ENCODE measurements at regions not wholly inside any gene's neighbourhood (a gene's known extent, or its start where the extent isn't known, plus 50 kb on each side); places are given as distances from the start of the nearest gene placed in this dataset.

GRCh38 chr2:45276914-45277313 is 267.7 kb upstream of the SIX2 start:
- no peak overlapping the region for H3K4me3 ChIP-seq (replicated peaks; ENCODE audit: low read depth, low read length)
- no peak for TF ChIP-seq CTCF (IDR thresholded peaks at IDR 0.05; ENCODE audit: low read depth, low read length, missing control alignments)
- no peak for DNase-seq (ENCODE audit: extremely low read depth, low read depth)

DNA sequence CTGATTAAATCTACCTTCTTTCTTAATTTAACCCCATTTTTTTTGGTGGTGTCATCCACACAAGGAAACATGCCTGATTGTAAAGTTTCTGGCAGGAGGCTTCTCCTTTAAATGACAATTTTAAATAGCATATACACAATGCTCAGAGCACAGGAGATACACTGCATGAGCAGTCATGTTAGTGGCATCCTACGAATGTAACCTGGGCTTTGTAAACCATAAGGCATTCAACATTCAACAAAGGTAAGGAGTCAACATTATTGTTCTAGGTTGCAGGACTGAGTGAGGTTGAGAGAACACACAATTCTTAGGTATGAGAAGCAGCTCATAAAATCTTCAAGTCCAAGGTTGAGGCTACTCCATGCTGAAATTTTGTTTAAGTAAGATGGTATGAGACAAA is 266.6 kb upstream of the SIX2 start:
- no peak overlapping the region for H3K4me3 ChIP-seq (replicated peaks; ENCODE audit: low read depth, low read length)
- TF ChIP-seq CTCF (IDR thresholded peaks at IDR 0.05; ENCODE audit: low read depth, low read length, missing control alignments), result no peak
- no peak for DNase-seq (ENCODE audit: extremely low read depth, low read depth)

- no peak overlapping the region for H3K4me3 ChIP-seq (replicated peaks; ENCODE audit: low read depth, low read length)
- DNase-seq (ENCODE audit: extremely low read depth, low read depth), result no peak
- no peak for TF ChIP-seq CTCF (IDR thresholded peaks at IDR 0.05; ENCODE audit: low read depth, low read length, missing control alignments)
Observed at GRCh38 chr2:45275242-45275805, 266.1 kb upstream of the SIX2 start.

DNA sequence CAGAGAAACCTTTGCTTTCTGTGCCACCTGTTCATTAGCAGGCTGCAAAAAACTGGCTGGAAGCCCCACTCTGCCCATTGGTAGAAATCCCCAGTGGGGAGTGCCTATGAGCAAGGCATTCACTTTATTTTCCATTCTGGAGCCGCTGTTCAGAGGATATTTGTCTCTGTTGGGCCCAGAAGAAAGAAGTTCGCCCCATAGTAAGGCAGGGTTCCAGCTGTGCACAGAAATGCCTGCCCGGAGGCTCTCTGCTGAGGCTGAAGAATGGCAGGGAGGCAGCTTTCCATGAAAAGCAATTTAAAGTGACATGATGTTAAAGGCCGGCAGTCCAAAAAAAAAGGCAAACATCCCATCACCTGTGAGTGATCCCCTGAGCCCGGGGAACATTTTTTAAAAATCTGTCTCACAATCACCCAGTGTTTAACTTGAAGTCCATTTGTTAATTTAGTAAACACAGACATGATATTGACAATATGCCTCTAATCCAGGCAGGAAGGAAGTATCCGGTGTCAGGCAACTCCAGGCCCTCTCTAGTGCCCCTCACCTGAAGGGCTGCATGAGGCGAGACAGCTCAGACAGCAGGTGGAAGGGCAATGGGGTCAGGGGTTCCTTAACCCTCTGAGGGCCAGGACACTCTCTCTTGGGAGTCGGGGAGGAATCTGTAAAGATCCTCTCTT is 265.1 kb upstream of the SIX2 start:
- DNase-seq (ENCODE audit: extremely low read depth, low read depth), result no peak
- H3K4me3 ChIP-seq (replicated peaks; ENCODE audit: low read depth, low read length), result no peak overlapping the region
- no peak for TF ChIP-seq CTCF (IDR thresholded peaks at IDR 0.05; ENCODE audit: low read depth, low read length, missing control alignments)

DNA sequence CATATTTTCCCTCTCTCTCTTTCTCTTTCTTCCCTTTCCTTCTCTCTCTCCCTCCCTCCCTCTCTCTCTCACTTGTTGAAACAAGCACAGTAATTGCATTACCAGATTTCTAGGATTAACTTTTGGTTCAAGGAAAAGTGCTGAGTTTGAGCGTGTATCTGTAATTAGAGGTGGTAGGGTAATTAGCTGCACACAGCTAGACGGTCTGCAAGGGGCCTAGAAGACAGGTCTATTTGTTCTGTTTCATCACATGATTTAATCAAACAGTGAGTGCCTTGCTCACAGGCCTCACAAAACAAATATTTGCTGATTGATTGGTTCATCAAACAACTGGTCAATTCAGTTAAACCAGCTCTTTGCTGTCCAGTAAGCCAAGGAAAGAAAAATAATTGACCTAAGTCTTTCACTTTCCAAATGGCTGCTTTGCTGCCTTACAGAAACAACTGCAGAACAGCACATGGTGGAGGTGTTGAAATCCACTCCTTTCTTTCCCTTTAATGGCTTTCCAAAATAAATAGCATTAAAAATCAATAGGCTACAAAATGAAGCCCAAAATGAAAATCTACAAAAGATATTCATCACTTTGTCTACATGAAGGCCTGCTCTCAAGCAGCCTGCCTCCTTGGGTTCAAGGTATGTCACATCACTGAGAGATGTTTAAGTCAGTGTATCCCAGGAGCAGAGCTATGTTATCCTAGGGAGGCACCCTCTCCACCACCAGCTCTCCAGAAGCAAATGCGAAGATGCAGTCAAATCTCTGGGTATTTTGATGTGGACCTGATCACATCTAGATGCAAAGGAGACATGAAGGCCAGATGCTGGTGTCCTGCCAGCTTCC is 264.4 kb upstream of the SIX2 start:
- no peak overlapping the region for H3K4me3 ChIP-seq (replicated peaks; ENCODE audit: low read depth, low read length)
- no peak for TF ChIP-seq CTCF (IDR thresholded peaks at IDR 0.05; ENCODE audit: low read depth, low read length, missing control alignments)
- no peak for DNase-seq (ENCODE audit: extremely low read depth, low read depth)

GRCh38 chr2:45272549-45273265 is 263.5 kb upstream of the SIX2 start:
- no peak for TF ChIP-seq CTCF (IDR thresholded peaks at IDR 0.05; ENCODE audit: low read depth, low read length, missing control alignments)
- DNase-seq (ENCODE audit: extremely low read depth, low read depth), result no peak
- no peak overlapping the region for H3K4me3 ChIP-seq (replicated peaks; ENCODE audit: low read depth, low read length)
